NCI-H146 treated with DMSO at 0.1 percent for 48 hours (cell line): ENCODE measurements at regions not wholly inside any gene's neighbourhood (a gene's known extent, or its start where the extent isn't known, plus 50 kb on each side); places are given as distances from the start of the nearest gene placed in this dataset.
"Not testable (repeated sequence)": the region's sequence is repeated elsewhere in the genome, so short reads cannot be mapped to it uniquely, and the experiment has no call there.

Source experiments
- DNase-seq: peaks from one replicate; lab custom pipeline; 2025; ENCODE audit not compliant: unreplicated experiment; lab: John Stamatoyannopoulos, UW

DNA sequence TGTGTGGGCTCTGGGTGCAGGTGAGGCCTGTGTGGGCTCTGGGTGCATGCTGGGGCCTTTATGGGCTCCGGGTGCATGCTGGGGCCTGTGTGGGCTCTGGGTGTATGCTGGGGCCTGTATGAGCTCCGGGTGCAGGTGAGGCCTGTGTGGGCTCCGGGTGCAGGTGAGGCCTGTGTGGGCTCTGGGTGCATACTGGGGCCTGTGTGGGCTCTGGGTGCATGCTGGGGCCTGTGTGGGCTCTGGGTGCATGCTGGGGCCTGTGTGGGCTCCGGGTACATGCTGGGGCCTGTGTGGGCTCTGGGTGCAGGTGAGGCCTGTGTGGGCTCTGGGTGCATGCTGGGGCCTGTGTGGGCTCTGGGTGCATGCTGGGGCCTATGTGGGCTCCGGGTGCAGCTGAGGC is 80.5 kb upstream of the ACKR3 start:
- DNase-seq = not testable (repeated sequence)

DNA sequence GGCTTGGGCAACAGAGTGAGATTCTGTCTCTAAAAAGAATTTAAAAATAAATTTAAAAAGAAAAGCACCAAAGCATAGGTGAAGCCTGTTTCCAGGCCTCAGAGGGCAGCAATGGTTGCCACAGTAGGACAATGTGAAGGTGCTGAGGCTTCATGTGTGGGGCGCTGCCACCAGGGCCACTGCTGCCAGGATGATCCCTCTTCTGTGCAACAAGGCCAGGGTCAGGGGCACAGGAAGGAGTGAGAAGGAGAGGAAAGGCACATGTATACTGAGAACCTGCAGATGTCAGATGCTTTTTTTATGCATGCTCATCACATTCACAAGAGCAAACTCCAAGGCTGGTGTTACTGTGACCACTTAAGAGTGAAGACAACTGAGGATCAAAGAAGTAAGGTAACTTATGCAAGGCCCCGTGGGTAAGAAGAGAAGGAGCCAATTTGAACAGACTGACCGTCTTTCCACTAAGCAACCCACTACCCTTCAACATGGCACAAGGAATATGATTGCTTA is 79.7 kb upstream of the ACKR3 start:
- no peak for DNase-seq

DNA sequence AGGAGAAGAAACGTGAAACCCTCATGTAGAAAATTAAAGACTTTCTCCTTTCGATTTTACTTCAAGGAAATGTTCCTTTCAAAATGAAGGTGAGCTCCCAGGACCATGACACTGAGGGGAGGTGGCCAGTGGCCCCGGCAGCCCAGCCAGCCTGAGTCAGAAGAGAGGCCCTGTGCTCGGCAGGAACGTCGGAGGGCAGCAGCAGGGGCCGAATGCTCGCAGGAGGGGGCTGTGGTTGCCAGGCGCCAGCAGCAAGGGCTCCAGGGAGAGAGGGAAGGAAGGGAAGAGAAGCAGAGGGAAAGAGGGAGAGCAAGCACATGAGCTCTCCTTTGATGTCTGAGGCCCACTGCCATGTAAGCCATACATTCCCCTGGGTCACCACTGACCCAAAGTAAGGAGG is 73.3 kb upstream of the ACKR3 start:
- DNase-seq = no peak

DNA sequence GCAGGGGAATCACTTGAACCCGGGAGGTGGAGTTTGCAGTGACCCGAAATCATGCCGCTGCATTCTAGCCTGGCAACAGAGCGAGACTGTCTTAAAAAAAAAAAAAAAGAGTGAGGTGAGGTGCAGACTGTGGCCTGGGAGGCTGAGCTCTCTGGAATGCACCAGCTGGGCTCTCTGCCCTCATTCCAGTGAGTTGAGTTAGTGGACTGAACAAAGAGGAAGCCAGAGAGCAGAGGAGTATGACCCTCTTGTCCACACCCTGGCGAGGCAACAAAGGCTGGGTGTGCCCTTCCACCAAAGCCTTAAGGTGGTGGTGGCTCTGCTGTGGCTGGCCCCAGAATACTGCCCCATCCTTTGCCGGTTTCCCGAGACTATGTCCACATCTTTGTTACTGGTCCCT is 71.3 kb upstream of the ACKR3 start:
- DNase-seq = no peak

DNA sequence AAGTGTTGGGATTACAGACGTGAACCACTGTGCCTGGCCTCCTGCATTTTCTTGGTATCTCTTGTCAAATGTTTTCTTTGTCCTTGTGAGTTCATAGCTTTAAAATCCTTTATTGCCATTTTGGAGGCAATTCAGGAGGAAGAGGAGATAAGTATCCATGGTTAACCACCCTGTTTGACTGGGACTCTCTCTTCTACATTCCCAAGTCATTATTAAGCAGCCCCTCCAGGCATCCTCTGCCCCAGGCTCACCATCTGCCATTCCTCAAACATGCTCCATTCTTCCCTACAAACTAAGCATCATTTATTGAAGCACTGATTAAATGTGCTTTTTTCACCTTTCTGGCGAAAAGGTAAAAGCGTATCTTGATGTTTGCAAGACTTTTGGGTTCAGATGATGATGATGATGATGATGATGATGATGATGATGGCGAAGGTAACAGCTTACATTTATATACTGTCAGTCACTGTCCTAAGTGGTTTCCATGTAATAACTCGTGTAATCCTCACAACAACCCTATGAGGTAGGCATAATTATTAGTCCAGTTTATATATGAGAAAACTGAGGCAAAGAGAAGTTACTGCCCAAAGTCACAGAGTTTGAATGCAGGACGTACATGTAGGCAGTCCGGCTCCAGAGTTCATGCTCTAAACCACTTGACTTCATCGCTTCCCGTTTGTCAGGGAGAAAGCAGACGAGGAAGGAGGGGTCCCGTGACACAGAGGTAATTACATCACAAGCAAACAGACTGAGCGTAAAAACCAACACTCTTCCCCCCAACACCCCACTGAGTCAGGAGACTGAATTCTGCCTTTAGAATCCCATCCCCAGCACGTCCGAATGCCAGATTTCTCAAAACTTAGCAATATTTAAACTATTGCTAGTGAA is 69.7 kb upstream of the ACKR3 start:
- DNase-seq = no peak

DNA sequence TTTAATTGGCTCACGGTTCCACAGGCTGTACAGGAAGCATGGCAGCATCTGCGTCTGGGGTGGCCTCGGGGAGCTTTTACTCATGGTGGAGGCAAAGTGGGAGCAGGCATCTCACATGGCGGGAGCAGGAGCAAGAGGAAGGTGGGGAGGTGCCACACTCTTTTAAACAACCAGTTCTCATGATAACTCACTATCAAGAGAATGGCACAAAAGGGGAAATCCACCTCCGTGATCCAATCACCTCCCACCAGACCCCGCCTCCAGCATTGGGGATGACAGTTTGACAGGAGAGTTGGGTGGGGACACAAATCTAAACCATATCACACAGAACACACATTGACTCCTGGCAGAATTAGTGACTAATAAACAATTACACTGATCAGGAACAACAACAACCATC is 68.6 kb upstream of the ACKR3 start:
- no peak for DNase-seq

DNA sequence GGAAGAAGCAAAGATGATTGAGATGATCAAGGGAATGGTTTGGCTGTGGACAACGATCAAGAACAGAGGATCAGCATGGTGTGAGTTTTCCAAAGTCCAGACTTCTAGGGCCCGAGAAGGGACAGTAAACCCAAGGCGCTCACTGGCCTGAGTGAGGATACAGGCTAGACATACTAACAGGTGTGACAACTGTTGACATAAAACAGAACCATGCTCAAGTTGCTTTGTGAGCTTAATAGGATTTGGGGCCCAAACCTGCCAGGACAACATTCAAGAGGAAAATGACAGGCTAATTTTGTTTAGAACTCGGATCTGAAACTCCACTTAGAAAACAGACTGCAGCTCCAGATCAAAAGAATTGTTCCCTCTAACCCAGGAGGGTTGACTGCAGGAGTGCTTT is 68.1 kb upstream of the ACKR3 start:
- no peak for DNase-seq

DNA sequence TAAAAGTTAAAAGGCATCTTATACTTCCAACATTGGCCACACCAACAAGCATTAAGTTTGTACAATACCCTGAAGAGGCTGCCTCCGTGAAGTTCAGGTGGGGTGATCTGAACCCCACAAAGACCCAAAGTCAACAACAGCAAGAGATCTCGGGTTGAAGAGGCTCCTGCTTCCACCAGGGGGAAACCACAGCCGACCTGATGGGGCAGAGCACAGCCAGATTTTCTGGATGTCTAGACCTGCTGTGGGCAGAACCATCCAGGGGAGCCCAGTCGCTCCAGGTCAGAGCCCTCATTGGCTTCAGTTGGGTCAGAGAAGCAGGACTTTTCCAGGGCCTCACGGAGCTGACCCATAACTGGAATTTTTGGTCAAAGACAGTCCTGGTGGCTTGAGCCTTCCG is 66.5 kb upstream of the ACKR3 start:
- no peak for DNase-seq

DNA sequence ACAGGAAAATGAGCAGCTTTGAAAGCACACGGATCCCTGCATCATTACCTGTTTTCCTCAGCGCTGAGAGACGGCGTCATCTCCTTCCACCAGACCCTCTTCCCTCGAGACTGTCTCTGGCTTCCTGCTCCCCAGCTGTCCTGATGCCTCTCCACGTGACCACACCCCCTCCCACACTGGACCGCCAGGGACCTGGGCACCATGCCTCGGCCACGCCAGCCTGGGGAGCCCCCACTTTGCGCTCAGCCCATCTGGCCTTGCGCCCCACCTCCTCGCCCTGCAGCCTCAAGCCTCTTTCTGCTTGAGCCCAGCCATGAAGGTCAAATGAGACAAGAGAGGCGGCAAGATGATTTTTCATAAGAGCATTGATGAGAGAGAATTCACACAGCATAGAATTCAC is 66.0 kb upstream of the ACKR3 start:
- no peak for DNase-seq

DNA sequence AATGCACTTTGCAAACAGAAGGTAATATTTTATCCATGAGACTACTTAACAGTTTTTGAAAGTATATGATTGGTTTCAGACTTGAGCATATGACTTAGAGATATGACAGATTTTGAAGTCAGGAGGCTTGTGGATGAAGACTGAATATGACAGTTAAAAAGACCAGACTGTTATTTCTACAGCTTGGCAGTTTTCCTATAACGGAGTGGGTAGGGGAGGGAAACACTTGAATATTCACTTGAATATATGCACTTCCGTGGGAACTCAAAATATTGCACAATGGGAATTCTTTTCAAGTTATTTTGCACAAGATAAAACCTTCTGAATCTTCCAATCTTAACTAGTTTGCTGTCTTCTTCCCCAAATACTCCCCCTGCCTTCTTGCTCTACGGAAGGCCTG is 64.6 kb upstream of the ACKR3 start:
- DNase-seq = no peak

DNA sequence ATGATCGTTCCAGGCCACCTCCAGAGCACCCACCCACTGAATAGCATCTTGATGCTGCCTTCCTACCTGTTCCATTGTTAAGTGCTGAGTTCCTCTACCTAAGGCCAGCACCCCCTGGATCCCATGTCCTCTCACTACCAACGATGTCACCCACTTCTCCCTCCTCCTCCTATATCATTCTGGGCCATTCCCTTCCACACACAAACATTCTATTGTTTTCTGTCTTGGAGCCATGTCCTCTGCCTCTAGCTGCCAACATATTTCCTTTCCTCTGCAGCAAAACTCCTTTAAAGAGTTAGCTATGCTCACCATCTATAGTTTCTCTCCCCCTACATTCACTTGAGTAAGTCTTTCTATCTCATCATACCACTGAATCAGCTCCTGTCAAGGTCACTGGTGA is 64.0 kb upstream of the ACKR3 start:
- no peak for DNase-seq

DNA sequence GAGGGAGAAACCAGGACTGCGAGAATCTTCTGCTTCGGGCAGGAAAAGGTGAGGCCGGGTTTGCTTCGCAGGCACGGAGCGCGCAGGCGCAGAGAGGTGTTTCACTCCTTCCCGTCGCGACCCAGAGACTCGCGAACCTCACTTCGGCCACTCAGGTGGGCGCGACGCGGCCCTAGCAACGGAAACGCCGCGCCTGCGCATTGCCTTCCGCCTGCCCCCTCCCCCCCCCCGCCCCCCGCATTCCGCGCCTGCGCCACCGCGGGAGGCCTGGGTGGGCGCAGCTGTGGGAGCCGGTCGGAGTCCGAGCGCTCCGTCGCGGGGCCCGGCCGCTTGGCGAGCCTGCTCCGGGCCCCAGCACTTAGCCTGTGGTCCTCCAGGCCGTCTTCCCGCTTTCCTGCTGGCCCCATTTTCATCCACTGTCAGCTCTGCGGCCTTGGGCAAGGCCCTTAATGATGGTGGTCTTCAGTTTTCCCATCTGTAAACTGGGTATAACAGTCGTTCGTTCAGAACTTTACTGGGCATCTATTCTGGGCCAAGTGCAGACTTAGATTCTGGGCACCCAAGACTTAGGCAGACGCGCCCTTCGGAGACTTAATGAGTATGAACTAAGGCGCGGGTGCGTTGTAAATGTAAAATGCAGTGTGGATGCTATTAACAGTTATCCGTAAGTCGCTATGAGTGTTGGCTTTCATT is 62.1 kb upstream of the ACKR3 start:
- no peak for DNase-seq

DNA sequence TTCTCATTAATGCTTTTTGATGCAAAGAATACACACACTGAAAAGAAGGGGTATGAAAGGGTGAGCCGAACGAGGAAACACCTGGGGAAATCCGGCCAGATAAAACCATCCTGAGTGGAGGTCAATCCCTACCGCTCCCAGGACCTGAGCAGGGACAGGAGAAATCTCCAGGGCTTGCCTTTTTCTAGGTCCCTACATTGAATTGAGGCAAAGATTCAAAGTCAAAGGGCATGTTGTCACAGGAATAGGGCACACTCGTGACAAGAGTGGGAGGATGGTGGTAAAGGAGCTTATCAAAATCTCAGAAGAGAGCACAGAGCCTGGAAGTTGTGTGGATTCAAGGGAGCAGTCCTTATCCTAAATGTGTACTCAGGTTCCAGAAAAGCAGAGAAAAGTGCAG is 61.2 kb upstream of the ACKR3 start:
- DNase-seq = no peak

DNA sequence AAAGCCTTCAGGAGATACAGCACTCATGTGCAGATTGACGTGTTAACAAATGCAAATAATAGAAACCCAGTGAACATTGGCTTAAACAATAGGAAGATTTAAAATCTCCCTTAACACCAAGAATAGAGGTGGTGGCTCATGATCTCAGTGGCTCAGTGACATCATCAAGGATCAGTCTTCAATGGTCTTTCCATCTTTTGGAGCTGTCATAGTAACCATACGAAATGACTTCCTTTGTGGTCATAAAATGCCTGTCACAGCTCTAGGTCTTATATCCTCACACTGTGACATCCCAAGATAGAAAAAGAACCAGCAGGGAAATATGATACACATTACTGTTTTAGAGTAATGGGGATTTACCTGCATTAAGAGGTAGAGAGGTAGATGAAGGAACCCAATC is 59.6 kb upstream of the ACKR3 start:
- DNase-seq = no peak

DNA sequence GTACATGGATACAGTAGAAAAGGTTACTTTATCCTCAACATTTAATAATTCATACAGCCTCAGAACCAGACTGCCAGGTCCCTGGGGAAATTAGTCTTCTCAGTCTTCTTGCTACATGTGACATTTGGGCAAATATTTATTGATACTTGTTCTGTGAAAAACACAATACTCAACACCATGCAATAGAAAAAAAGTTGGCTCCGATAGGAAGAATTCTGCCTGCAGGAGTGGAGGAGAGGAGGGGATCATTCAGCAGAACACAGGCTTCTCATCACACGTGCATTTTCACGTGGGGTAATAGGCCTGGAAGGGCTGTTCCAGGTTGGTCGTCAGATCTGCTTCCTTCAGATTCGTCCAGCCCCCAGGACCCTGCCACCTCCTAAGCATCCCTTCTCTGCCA is 58.4 kb upstream of the ACKR3 start:
- DNase-seq = no peak

DNA sequence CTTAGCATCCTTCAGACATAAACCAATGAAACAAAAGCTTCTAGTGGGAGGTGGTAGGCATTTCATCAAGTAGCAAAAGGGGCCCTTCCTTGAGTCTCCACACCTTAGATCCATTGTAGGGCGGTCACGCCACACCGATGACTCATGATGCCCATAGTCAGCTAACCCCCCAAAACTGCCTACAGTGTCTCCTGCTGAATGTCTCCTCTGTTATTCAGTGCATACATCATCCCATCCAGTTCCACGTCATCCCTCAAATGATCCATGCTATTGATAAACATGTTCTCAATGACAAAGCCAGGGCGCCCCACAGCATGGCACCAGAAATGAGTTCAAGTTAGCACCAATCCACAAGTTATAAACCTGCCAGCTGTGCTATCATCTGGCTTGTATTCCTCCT is 57.4 kb upstream of the ACKR3 start:
- DNase-seq = no peak

DNA sequence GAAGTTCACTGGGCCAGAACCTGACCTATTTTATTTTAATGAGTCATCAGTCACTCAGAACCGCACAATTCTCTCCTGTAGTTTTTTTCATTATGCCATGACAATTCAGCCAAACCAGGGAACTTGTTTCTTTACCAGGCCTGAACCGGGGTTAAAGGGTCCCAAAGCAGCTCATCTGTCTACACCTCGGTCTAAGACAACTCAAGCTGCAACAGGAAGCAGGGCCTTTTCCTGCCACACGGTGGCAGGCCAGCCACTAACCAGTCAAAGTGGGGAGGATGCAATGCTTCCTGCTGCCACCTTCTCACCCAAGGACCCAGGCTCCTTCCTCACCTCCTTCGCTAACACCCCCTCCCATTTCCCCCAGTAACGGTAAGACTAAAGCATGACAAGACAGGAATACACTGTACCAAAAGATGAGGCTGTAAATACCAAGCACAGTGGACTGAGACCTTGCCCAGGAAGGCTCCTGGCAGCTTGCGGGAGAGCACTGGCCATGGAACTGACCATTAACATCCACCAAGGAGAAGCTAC is 56.7 kb upstream of the ACKR3 start:
- DNase-seq = no peak

DNA sequence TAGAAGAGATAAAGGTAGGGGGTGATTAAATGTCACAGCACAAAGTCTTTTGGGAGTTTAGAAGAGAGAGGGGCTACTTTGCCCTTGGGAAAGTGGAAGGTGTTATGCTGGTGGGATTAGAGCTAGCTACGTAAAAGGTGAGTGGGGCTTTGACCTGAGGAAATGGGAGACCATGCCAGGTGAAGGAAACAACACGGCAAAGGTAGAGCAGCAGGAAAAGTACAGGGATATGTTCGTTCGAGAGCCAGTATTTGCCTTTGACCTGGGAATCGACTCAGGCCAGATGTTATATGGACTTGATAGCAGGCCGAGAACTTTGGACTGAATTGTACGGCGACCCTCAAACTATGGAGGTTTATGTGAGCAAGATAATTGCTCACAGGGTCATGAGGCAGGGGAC is 55.7 kb upstream of the ACKR3 start:
- no peak for DNase-seq

DNA sequence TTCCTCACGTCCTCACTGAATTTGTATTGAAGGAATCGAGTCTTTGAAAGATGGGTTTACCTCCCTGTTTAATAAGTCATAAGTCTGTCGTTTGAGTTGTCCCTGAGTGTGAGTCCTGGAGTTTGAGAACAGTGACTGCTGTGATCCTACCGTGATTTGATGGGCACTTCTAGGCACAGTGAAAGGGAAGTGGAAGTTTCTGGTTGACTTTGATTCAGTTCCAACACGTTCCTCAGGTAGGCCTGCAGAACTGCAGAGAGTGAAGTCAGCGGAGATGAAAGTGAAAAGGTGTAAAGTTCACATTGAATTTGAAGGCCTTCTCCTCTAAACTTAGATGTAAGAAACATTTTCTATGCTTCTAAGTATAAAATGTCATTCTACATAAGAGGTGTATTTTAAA is 52.9 kb upstream of the ACKR3 start:
- no peak for DNase-seq

DNA sequence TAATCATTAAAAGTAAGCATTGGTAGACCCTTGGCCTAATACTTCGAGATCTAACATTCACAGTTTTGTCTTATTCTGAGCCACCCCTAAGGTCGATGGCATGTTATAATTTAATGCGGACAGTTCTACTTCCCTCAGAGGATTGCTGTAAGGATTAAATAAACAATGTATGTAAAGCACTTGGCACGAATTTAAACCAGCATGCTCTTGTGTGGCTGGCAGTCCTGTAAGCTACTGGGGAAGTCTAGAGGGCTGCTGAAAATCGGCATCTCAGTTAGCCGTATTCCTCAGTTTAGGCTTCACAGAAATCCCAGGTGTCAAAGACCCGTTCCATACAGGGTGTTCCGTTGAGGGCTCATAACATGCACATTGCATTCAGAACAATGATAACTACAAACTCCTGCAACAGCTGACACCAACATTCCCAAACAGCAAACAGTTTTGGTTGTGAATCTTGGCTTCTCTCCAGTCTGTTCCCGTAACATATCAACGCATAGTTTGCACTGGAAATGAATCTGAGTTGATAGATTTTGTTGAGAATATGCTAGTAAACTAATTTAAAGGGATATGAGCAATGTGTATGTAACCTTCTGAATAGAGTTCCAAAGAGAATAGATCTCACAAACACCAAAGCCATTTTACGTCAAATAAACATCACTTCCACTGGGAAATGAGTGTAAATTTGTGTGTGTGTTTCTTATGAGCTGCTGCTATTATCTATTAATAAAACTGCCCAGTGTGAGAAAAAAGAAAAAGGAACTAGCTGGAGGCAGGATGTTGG is 52.2 kb upstream of the ACKR3 start:
- no peak for DNase-seq
